DOHH2 (cell line): ENCODE measurements at regions not wholly inside any gene's neighbourhood (a gene's known extent, or its start where the extent isn't known, plus 50 kb on each side); places are given as distances from the start of the nearest gene placed in this dataset.

ENCODE experiments used
- H3F3A ChIP-seq: fragments of 200-600 bp; sonication (generic), shearing (Covaris generic); 2 replicates; pipeline ENCODE4 v1.6.0; 2016; ENCODE audit warnings: antibody characterized with exemption, mild to moderate bottlenecking; ENCODE audit not compliant: control insufficient read depth, insufficient read depth
- H3K27ac ChIP-seq: fragments of 200-600 bp; sonication (generic); 2 replicates; pipeline ENCODE4 v1.5.1; 2014; ENCODE audit warnings: low read depth, mild to moderate bottlenecking, low read length, moderate library complexity
- H3K27me3 ChIP-seq: fragments of 200-600 bp; sonication (generic); 2 replicates; pipeline ENCODE4 v1.6.1; 2014; ENCODE audit warnings: mild to moderate bottlenecking, low read length, mixed read lengths; ENCODE audit not compliant: control insufficient read depth
- H3K36me3 ChIP-seq: fragments of 200-600 bp; sonication (generic); 2 replicates; pipeline ENCODE4 v1.6.1; 2014; ENCODE audit warnings: mild to moderate bottlenecking, low read length, moderate library complexity, mixed read lengths; ENCODE audit not compliant: control insufficient read depth
- H3K4me1 ChIP-seq: fragments of 200-600 bp; sonication (generic); 2 replicates; pipeline ENCODE4 v1.6.1; 2014; ENCODE audit warnings: mild to moderate bottlenecking, low read length, mixed read lengths; ENCODE audit not compliant: control insufficient read depth
- H3K4me2 ChIP-seq: fragments of 200-600 bp; sonication (generic); 2 replicates; pipeline ENCODE4 v1.6.0; 2014; ENCODE audit warnings: mild to moderate bottlenecking, low read length, moderate library complexity
- H3K4me3 ChIP-seq: fragments of 200-600 bp; sonication (generic); 2 replicates; pipeline ENCODE4 v1.5.1; 2014; ENCODE audit warnings: mild to moderate bottlenecking, low read length, mixed read lengths
- H3K79me2 ChIP-seq: fragments of 200-600 bp; sonication (generic); 2 replicates; pipeline ENCODE4 v1.6.1; 2014; ENCODE audit warnings: mild to moderate bottlenecking, low read length, mixed read lengths; ENCODE audit not compliant: control insufficient read depth
- H3K9me2 ChIP-seq: fragments of 200-600 bp; sonication (generic); replicated peaks from 2 replicates; pipeline ENCODE4 v1.6.1; 2014; ENCODE audit warnings: mild to moderate bottlenecking, low read length, mixed read lengths; ENCODE audit not compliant: control insufficient read depth
- H3K9me3 ChIP-seq: fragments of 200-600 bp; sonication (generic); 2 replicates; pipeline ENCODE4 v1.6.1; 2014; ENCODE audit warnings: antibody characterized with exemption, low read length, mixed read lengths; ENCODE audit not compliant: control insufficient read depth, insufficient read depth
- H4K20me1 ChIP-seq: fragments of 200-600 bp; sonication (generic); 2 replicates; pipeline ENCODE4 v1.6.0; 2014; ENCODE audit warnings: low read depth, mild to moderate bottlenecking, antibody characterized with exemption, low read length, moderate library complexity; ENCODE audit not compliant: control insufficient read depth, insufficient read depth
- CTCF ChIP-seq: fragments of 200-600 bp; sonication (generic); IDR thresholded peaks from one replicate; pipeline ENCODE4 v1.5.1; 2014; ENCODE audit warnings: antibody characterized with exemption, mild to moderate bottlenecking, low read depth, low read length; ENCODE audit not compliant: poor library complexity, severe bottlenecking
- EZH2phosphoT487 ChIP-seq: fragments of 200-600 bp; sonication (generic); IDR thresholded peaks from 2 replicates; pipeline ENCODE4 v1.6.1; 2017; ENCODE audit warnings: borderline replicate concordance, mild to moderate bottlenecking, antibody characterized with exemption, low read length, moderate library complexity, mixed read lengths

DNA sequence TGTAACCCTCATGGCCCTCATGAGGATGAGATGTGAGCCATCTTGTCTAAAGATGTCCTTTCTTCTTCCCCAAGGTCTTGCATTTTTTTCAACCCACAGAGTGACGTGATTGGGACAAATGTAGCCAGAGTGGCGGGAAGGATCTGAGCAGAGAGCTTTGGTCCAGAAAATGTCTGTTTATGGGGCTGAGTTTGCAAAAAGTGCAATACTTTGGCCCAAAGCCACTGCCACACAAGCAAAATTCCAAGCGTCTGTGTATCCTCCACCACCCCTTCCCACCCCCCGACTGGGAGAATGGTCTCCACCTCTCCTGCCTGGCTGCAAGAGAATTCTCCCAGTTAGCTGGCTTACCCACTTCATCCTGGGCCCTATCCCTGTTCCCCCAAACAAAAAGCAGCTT, 246.9 kb upstream of the LRIG1 start:
- no peaks in the 10 kb centered on the region for H4K20me1 ChIP-seq
- no peak overlapping the region for H3K27ac ChIP-seq
- no peaks in the 10 kb centered on the region for H3K9me3 ChIP-seq
- H3F3A ChIP-seq = no peaks in the 10 kb centered on the region
- H3K4me1 ChIP-seq = no peaks in the 10 kb centered on the region
- no peak overlapping the region for H3K4me2 ChIP-seq
- H3K9me2 ChIP-seq = no peaks in the 10 kb centered on the region
- no peaks in the 10 kb centered on the region for H3K79me2 ChIP-seq
- TF ChIP-seq EZH2phosphoT487 (no peak), CTCF (no peak)
- no peaks in the 10 kb centered on the region for H3K36me3 ChIP-seq
- H3K27me3 ChIP-seq = peaks cover 15% of the 10 kb centered on the region
- H3K4me3 ChIP-seq = no peak overlapping the region

DNA sequence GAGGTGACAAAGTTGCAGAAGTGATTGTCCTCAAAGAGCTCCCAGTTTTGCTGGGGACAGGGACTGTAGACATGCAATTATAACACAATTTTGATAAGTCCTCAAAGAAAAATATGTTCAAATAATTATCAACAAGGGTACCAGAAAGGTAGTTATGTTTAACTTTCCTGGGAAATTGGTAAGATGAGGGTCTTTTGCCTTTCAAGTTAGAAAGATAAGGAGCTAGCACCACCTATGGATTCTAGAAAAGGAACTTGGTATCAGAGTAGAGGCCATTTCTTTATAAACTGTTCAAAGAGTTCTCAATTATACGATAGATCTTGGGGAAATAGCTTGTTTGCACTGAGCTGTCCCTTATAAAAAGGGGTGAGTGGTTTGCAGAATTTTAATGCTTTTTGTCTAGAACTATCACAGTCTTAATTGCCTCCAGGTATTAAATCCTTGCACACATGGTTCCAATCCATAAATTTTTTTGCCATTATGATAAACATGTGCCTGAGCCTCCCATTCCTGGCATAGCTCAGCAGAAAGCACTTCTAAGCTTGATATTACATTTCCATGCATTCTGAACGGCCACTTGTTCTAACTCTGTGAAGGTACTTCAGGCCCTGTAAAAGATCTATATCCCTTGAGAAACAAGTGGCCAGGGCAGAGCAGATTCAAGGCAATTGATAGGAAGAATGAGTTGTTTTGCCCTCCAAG, 247.5 kb upstream of the LRIG1 start:
- Histone ChIP-seq H3K79me2 (no peaks in the 10 kb centered on the region), H3K27ac (no peak overlapping the region), H3K9me3 (no peaks in the 10 kb centered on the region), H3K4me2 (no peak overlapping the region), H3K27me3 (peaks cover 15% of the 10 kb centered on the region), H3K36me3 (no peaks in the 10 kb centered on the region), H3K4me3 (no peak overlapping the region), H3F3A (no peaks in the 10 kb centered on the region), H4K20me1 (no peaks in the 10 kb centered on the region), H3K9me2 (no peaks in the 10 kb centered on the region), H3K4me1 (no peaks in the 10 kb centered on the region)
- TF ChIP-seq CTCF (no peak), EZH2phosphoT487 (no peak)

- no peak overlapping the region for H3K4me2 ChIP-seq
- no peaks in the 10 kb centered on the region for H3K4me1 ChIP-seq
- H3K27ac ChIP-seq = no peak overlapping the region
- no peaks in the 10 kb centered on the region for H4K20me1 ChIP-seq
- no peaks in the 10 kb centered on the region for H3K79me2 ChIP-seq
- H3F3A ChIP-seq = no peaks in the 10 kb centered on the region
- H3K36me3 ChIP-seq = no peaks in the 10 kb centered on the region
- no peak overlapping the region for H3K4me3 ChIP-seq
- H3K27me3 ChIP-seq = peaks cover 6% of the 10 kb centered on the region; the same call in 1 of the 2 replicates
- H3K9me3 ChIP-seq = no peaks in the 10 kb centered on the region
- TF ChIP-seq EZH2phosphoT487 = no peak
- no peaks in the 10 kb centered on the region for H3K9me2 ChIP-seq
Observed at GRCh38 chr3:66751842-66752241, 246.3 kb upstream of the KBTBD8 start.

- Histone ChIP-seq H3K9me3 (no peaks in the 10 kb centered on the region), H3K4me3 (no peak overlapping the region), H3K9me2 (no peaks in the 10 kb centered on the region), H3K79me2 (no peaks in the 10 kb centered on the region), H3K36me3 (no peaks in the 10 kb centered on the region), H3K27ac (no peak overlapping the region), H4K20me1 (no peaks in the 10 kb centered on the region), H3K27me3 (peaks cover 6% of the 10 kb centered on the region; the same call in 1 of the 2 replicates), H3K4me1 (no peaks in the 10 kb centered on the region), H3K4me2 (no peak overlapping the region), H3F3A (no peaks in the 10 kb centered on the region)
- TF ChIP-seq CTCF (no peak), EZH2phosphoT487 (no peak)
Observed at GRCh38 chr3:66753670-66754069, 244.4 kb upstream of the KBTBD8 start.
